Naive thymus-derived CD4-positive, alpha-beta T cell (primary cell): ENCODE measurements at regions not wholly inside any gene's neighbourhood (a gene's known extent, or its start where the extent isn't known, plus 50 kb on each side); places are given as distances from the start of the nearest gene placed in this dataset.
A peak's percentile ranks its signal among the peaks of the same experiment; 100 is the strongest.

Experiments
- ATAC-seq: fragments of 150-1000 bp; cut with Tn5 transposase; 2 replicates; pipeline ENCODE4 v1.10.0; 2021; ENCODE audit warnings: mild to moderate bottlenecking, moderate library complexity
- CTCF ChIA-PET: fragments of 350-600 bp; sonication (Branson Sonifier 250); formaldehyde crosslinking; loops from one replicate; lab custom pipeline; 2021; ENCODE audit warnings: antibody characterized with exemption; lab: Charles Lee
- POLR2A ChIA-PET: fragments of 350-600 bp; sonication (Branson Sonifier 250); formaldehyde crosslinking; loops from one replicate; lab custom pipeline; 2021; ENCODE audit warnings: antibody characterized with exemption, inconsistent platforms; lab: Charles Lee
- DNase-seq, 9 donors: peaks; one replicate each; pipeline versions ENCODE4 v3.0.0 to v3.0.0-alpha.2; 2020 to 2022; ENCODE audit warnings: mixed read lengths in 1 of 9
- H3K27ac ChIP-seq: one replicate; pipeline ENCODE4 v1.7.0; 2013; ENCODE audit warnings: mild to moderate bottlenecking, low read depth, low read length, moderate library complexity
- H3K27me3 ChIP-seq, 2 donors: one replicate each; pipeline ENCODE4 v1.7.0; 2013; ENCODE audit warnings: low read length in 2 of 2, mild to moderate bottlenecking in 2 of 2, moderate library complexity in 2 of 2; ENCODE audit not compliant: control insufficient read depth in 2 of 2, insufficient read depth in 2 of 2
- H3K36me3 ChIP-seq, 3 experiments: 1 replicate in 2 of 3; 2 replicates in 1 of 3; pipeline ENCODE4 v1.7.0; 2013; ENCODE audit warnings: low read length in 3 of 3, mild to moderate bottlenecking in 3 of 3, moderate library complexity in 1 of 3; ENCODE audit not compliant: insufficient read depth in 3 of 3, control insufficient read depth in 2 of 3
- H3K4me1 ChIP-seq, 2 donors: one replicate each; pipeline ENCODE4 v1.7.0; 2013; ENCODE audit warnings: low read length in 2 of 2, mild to moderate bottlenecking in 2 of 2, moderate library complexity in 1 of 2; ENCODE audit not compliant: control insufficient read depth in 2 of 2, insufficient read depth in 2 of 2
- H3K4me3 ChIP-seq: 2 replicates; pipeline ENCODE4 v1.7.0; 2013; ENCODE audit warnings: mild to moderate bottlenecking, low read length
- H3K9me3 ChIP-seq, 3 experiments: 1 replicate in 2 of 3; 2 replicates in 1 of 3; pipeline ENCODE4 v1.7.0; 2013; ENCODE audit warnings: low read length in 3 of 3; ENCODE audit not compliant: control insufficient read depth in 2 of 3
- H3K27ac Mint-ChIP-seq, 9 donors: one replicate each; pipeline ENCODE4 v1.8.0; 2020 to 2022; ENCODE audit warnings: mixed read lengths in 9 of 9, mild to moderate bottlenecking in 8 of 9, moderate library complexity in 5 of 9, inconsistent platforms in 2 of 9
- H3K27me3 Mint-ChIP-seq, 5 donors: one replicate each; pipeline ENCODE4 v1.8.0; 2021 to 2022; ENCODE audit warnings: mixed read lengths in 5 of 5, mild to moderate bottlenecking in 1 of 5
- H3K36me3 Mint-ChIP-seq, 5 donors: one replicate each; pipeline ENCODE4 v1.8.0; 2020 to 2022; ENCODE audit warnings: mixed read lengths in 5 of 5, mild to moderate bottlenecking in 3 of 5, inconsistent platforms in 1 of 5
- H3K4me1 Mint-ChIP-seq, 7 donors: one replicate each; pipeline ENCODE4 v1.8.0; 2020 to 2022; ENCODE audit warnings: mixed read lengths in 7 of 7, mild to moderate bottlenecking in 3 of 7, inconsistent platforms in 1 of 7
- H3K4me3 Mint-ChIP-seq, 10 donors: one replicate each; pipeline ENCODE4 v1.8.0; 2020 to 2022; ENCODE audit warnings: mild to moderate bottlenecking in 10 of 10, mixed read lengths in 10 of 10, moderate library complexity in 6 of 10, inconsistent platforms in 2 of 10
- H3K9me3 Mint-ChIP-seq, 11 donors: one replicate each; pipeline ENCODE4 v1.8.0; 2020 to 2022; ENCODE audit warnings: mixed read lengths in 11 of 11, mild to moderate bottlenecking in 4 of 11, inconsistent platforms in 1 of 11, moderate library complexity in 1 of 11
- intact Hi-C, 2 donors: fragments of 100-400 bp; cut with micrococcal nuclease; formaldehyde crosslinking; loops; one replicate each; pipeline ENCODE4 v1.15.1; 2023

DNA sequence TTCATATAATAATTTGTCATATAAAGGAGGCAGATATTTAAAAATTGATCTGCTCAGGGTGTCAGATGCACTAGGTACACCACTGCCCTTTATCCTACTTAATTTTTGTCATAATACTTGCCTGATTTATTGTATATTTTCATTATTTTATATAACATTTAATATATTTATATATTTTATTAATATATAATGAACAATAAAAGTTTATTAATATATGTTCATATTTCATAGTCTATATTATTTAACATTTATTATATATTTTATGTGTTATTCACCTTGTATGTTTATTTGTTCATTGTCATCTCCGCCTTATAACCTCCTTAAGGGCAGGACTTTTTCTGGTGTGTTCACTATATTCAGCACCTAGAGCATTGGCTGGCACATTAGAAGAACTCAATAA is 232.4 kb upstream of the AMIGO2 start:
- Mint-ChIP-seq H3K27me3 (no peaks in the 10 kb centered on the region), H3K4me1 (peaks cover 31 to 62% (median 56%) of the 10 kb centered on the region in 7 donors), H3K4me3 (no peak overlapping the region), H3K9me3 (peaks cover 5 to 46% (median 26%) of the 10 kb centered on the region in 11 donors), H3K27ac (no peak overlapping the region), H3K36me3 (peaks cover 16 to 33% (median 20%) of the 10 kb centered on the region in 5 donors)
- DNase-seq = no peak
- ChIA-PET CTCF (interaction anchor here (0.6 to 0.7 kb wide), 2 partner anchors 66 to 80 kb away, joined by 6 to 7 read pairs; no protein-coding TSS in a partner anchor), POLR2A (interaction anchor here (0.7 kb wide), 2 partner anchors 27 to 83 kb away, joined by 3 read pairs; no protein-coding TSS in a partner anchor)
- no peak for ATAC-seq
- Histone ChIP-seq H3K27me3 (no peaks in the 10 kb centered on the region), H3K36me3 (no peaks in the 10 kb centered on the region), H3K4me1 (peaks cover 0 to 11% of the 10 kb centered on the region in 2 donors), H3K9me3 (peaks cover 0 to 12% (median 0%) of the 10 kb centered on the region in 3 experiments), H3K4me3 (no peak overlapping the region), H3K27ac (no peak overlapping the region)
- intact Hi-C loops = no loop called here

DNA sequence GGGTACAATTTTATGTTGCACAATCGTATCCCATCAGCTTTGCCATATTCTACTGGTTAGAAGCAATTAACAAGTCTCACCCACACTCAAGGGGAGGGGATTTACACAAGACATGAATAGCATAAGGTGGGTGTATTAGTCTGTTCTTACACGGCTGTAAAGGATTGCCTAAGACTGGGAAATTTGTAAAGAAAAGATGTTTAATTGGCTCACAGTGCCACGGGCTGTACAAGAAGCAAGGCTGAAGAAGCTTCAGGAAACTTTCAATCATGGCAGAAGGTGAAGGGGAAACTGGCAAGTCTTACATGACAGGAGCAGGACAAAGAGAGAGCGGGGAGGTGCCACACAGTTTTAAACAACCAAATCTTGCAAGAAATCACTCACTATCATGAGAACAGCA is 231.8 kb upstream of the AMIGO2 start:
- H3K36me3 ChIP-seq = no peaks in the 10 kb centered on the region
- no peak overlapping the region for H3K27ac ChIP-seq
- intact Hi-C loops = no loop called here
- H3K9me3 ChIP-seq = peaks cover 0 to 12% (median 0%) of the 10 kb centered on the region in 3 experiments
- peaks cover 32 to 62% (median 56%) of the 10 kb centered on the region in 7 donors for H3K4me1 Mint-ChIP-seq
- no peak overlapping the region for H3K4me3 Mint-ChIP-seq
- H3K27me3 Mint-ChIP-seq = no peaks in the 10 kb centered on the region
- H3K36me3 Mint-ChIP-seq = peaks cover 16 to 39% (median 25%) of the 10 kb centered on the region in 5 donors
- ATAC-seq (no peak), DNase-seq (no peak)
- peaks cover 0 to 6% of the 10 kb centered on the region in 2 donors for H3K4me1 ChIP-seq
- H3K27me3 ChIP-seq = no peaks in the 10 kb centered on the region
- peaks cover 5 to 52% (median 31%) of the 10 kb centered on the region in 11 donors for H3K9me3 Mint-ChIP-seq
- H3K27ac Mint-ChIP-seq = no peak overlapping the region
- H3K4me3 ChIP-seq = no peak overlapping the region
- ChIA-PET CTCF (no interaction called here), POLR2A (interaction anchor here (0.7 kb wide), 1 partner anchor 27 kb away, joined by 3 read pairs; no protein-coding TSS in a partner anchor)

DNA sequence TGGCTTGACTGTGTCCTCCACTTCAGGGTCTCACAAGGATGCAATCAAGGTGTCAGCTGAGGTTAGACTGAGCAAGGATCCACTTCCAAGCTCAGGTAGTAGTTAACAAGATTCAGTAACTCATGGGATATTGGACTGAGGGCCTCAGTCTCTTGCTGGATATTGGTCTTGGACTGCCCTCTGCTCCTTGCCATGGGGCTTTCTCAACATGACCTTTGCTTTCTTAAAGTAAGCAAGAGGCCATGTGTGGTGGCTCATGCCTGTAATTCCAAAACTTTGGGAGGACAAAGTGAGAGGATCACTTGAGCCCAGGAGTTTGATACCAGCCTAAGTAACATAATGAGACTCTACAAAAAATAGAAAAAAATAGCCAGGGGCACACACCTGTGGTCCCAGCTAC is 231.3 kb upstream of the AMIGO2 start:
- no peak for ATAC-seq
- Mint-ChIP-seq H3K4me1 (peaks cover 32 to 62% (median 56%) of the 10 kb centered on the region in 7 donors), H3K36me3 (peaks cover 16 to 42% (median 28%) of the 10 kb centered on the region in 5 donors), H3K27me3 (no peaks in the 10 kb centered on the region), H3K27ac (peak overlapping the region in 1 of 9 donors; percentile 33), H3K4me3 (no peak overlapping the region), H3K9me3 (peaks cover 5 to 57% (median 31%) of the 10 kb centered on the region in 11 donors)
- no peak for DNase-seq
- ChIA-PET CTCF (no interaction called here), POLR2A (no interaction called here)
- no peak overlapping the region for H3K27ac ChIP-seq
- peaks cover 0 to 3% of the 10 kb centered on the region in 2 donors for H3K4me1 ChIP-seq
- no peaks in the 10 kb centered on the region for H3K36me3 ChIP-seq
- intact Hi-C loops = no loop called here
- H3K4me3 ChIP-seq = no peak overlapping the region
- H3K9me3 ChIP-seq = peaks cover 0 to 16% (median 0%) of the 10 kb centered on the region in 3 experiments
- no peaks in the 10 kb centered on the region for H3K27me3 ChIP-seq

- peaks cover 0 to 3% of the 10 kb centered on the region in 2 donors for H3K4me1 ChIP-seq
- H3K36me3 Mint-ChIP-seq = peaks cover 17 to 52% (median 39%) of the 10 kb centered on the region in 5 donors
- CTCF ChIA-PET = interaction anchor here (0.7 to 2.0 kb wide), 2 partner anchors 101 to 276 kb away, joined by 3 to 7 read pairs; no protein-coding TSS in a partner anchor
- DNase-seq (no peak), ATAC-seq (no peak)
- peak overlapping the region in 3 of 9 donors; percentile 79 to 96 (median 93) for H3K27ac Mint-ChIP-seq
- peaks cover 0 to 28% (median 0%) of the 10 kb centered on the region in 3 experiments for H3K9me3 ChIP-seq
- no peak overlapping the region for H3K27ac ChIP-seq
- POLR2A ChIA-PET = interaction anchor here (0.6 to 0.7 kb wide), 2 partner anchors 118 to 166 kb away, joined by 3 read pairs; no protein-coding TSS in a partner anchor
- no peak overlapping the region for H3K4me3 ChIP-seq
- no peaks in the 10 kb centered on the region for H3K27me3 ChIP-seq
- H3K27me3 Mint-ChIP-seq = no peaks in the 10 kb centered on the region
- peaks cover 7 to 77% (median 42%) of the 10 kb centered on the region in 11 donors for H3K9me3 Mint-ChIP-seq
- H3K4me1 Mint-ChIP-seq = peaks cover 31 to 57% (median 53%) of the 10 kb centered on the region in 7 donors
- no peaks in the 10 kb centered on the region for H3K36me3 ChIP-seq
- peak overlapping the region in 4 of 10 donors; percentile 6 to 96 (median 14) for H3K4me3 Mint-ChIP-seq
- intact Hi-C loops = loop anchor here (2.0 to 5.0 kb wide), 3 partner anchors 116 to 378 kb away; no protein-coding TSS in a partner anchor
These were observed 228.9 kb upstream of the AMIGO2 start for GRCh38 chr12:47308672-47309071.

DNA sequence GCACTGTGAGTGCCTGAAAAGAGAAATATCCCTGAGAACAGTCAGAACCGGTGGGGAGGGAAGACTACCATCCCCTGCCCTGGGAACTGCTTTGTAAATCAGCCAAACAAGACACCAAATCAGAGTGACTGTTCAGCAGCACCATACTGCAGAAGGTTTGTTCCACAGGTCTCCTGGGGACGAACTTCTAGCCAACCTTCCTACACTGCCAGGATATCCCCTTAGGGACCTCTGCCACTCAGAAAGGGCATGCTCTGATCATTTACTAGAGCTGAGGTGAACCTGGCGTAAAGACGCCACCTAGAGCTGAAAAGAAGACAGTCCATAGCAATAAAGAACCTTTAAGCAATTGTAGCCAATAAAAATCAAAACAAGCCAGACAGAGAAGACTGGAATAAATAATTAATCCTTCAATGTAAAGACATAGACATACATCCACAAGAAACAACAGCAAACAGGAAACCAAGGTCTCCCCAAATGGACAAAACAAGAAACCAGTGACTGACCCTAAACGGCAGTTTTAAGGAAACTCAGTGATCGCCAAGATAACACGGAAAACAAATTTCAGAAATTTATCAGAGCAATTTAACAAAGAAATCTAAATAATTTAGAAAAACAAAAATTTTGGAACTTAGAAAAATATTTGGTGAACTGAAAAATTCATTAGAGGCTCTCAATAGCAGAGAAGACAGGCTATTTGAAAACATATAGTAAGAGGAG is 228.1 kb upstream of the AMIGO2 start:
- ChIA-PET POLR2A (interaction anchor here (0.6 to 3.7 kb wide), 27 partner anchors 10 to 275 kb away, joined by 3 to 68 read pairs (median 5); partner anchors contain the start of genes AMIGO2 and PCED1B), CTCF (interaction anchor here (0.6 to 2.5 kb wide), 17 partner anchors 13 to 627 kb away, joined by 3 to 42 read pairs (median 4); partner anchors contain the start of gene AMIGO2)
- DNase-seq (peak in 8 of 9 donors; percentile 39 to 76 (median 62)), ATAC-seq (peak; percentile 96)
- H3K27me3 ChIP-seq = no peaks in the 10 kb centered on the region
- Mint-ChIP-seq H3K27me3 (no peaks in the 10 kb centered on the region), H3K27ac (peak overlapping the region; percentile 89 to 97 (median 95)), H3K36me3 (peaks cover 21 to 59% (median 44%) of the 10 kb centered on the region in 5 donors), H3K4me1 (peaks cover 27 to 61% (median 51%) of the 10 kb centered on the region in 7 donors), H3K4me3 (peak overlapping the region; percentile 91 to 98 (median 94)), H3K9me3 (peaks cover 7 to 86% (median 50%) of the 10 kb centered on the region in 11 donors)
- peaks cover 0 to 33% (median 0%) of the 10 kb centered on the region in 3 experiments for H3K9me3 ChIP-seq
- peak overlapping the region; percentile 56 for H3K4me3 ChIP-seq
- H3K36me3 ChIP-seq = no peaks in the 10 kb centered on the region
- H3K4me1 ChIP-seq = peaks cover 0 to 3% of the 10 kb centered on the region in 2 donors
- H3K27ac ChIP-seq = peak overlapping the region; percentile 69
- intact Hi-C loops = loop anchor here (1.0 to 5.0 kb wide), 15 partner anchors 31 to 379 kb away; partner anchors contain the start of genes AMIGO2 (in 1 of the 2) and PCED1B (in 1 of the 2)
